ENCODE measurements at regions not wholly inside any gene's neighbourhood (a gene's known extent, or its start where the extent isn't known, plus 50 kb on each side); places are given as distances from the start of the nearest gene placed in this dataset.
A peak's percentile ranks its signal among the peaks of the same experiment; 100 is the strongest.

DNA sequence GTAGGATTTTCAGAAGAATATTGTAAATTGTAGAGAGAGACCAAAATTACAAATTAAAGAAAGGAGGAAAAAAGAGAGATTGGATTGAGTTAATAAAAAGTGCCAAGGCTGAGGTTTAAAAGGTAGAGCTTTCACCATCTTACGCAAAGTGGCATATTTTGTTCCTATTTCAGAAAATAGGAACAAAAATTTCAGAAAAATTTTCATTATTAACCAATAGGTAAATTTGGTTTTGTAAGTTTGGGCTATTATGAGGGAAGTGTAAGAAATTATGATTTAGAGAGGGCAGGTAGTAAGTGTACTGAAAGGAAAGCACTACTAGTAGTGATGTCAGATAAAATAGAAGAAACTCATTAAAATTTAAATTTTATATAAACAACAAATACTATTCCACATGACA is 479.7 kb downstream of the ACTRT1 start:
- no peak for DNase-seq
- H3K36me3 ChIP-seq (ENCODE audit: control insufficient read depth in 4 of 4, insufficient read depth in 4 of 4, low read length in 3 of 4) = no peaks in the 10 kb centered on the region
- H3K27ac ChIP-seq (ENCODE audit: insufficient read depth in 1 of 2, low read depth in 1 of 2, low read length in 2 of 2, poor library complexity in 1 of 2, severe bottlenecking in 2 of 2) = no peak overlapping the region
- H3K27me3 ChIP-seq (replicated peaks in 2 of 5; ENCODE audit: control insufficient read depth in 4 of 5, insufficient read depth in 5 of 5, low read length in 4 of 5) = no peaks in the 10 kb centered on the region
- peaks cover 0 to 5% (median under 1%) of the 10 kb centered on the region in 5 experiments for H3K9me3 ChIP-seq (ENCODE audit: control extremely low read depth in 1 of 5, control insufficient read depth in 4 of 5, insufficient read depth in 2 of 5, low read depth in 1 of 5, low read length in 4 of 5)
- no CpG with 5 or more reads among the region's 1 CpG for WGBS (ENCODE audit: insufficient coverage)
- CTCF ChIA-PET = no interaction called here
- POLR2A ChIA-PET = no interaction called here
- no peak overlapping the region for H3K4me3 ChIP-seq (ENCODE audit: control insufficient read depth in 1 of 7, extremely low read depth in 1 of 7, insufficient read depth in 4 of 7, low read depth in 2 of 7, low read length in 6 of 7)
- H3K4me1 ChIP-seq (ENCODE audit: control extremely low read depth in 1 of 4, control insufficient read depth in 4 of 4, insufficient read depth in 4 of 4, low read length in 3 of 4) = peaks cover 0 to 6% (median 6%) of the 10 kb centered on the region in 4 experiments

DNA sequence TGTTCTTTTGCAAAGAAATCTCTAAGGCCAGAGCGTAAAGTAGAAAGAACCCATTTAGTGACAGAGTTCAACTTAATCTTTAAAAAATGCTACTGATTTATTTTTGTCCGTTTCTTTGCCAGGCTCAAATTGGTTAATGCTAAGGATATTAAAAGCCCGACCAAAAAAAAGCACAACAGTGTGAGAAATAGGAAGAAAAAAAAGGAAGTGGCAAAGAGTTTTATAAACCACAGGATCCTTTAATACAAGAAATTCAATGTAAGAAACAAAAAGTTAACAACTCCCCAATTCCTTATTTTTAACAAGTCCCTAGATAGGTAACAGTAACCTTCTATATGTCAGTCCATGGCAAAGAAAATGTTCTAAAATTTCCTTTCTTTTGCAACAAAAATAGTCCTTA is 480.4 kb downstream of the ACTRT1 start:
- CTCF ChIA-PET = no interaction called here
- POLR2A ChIA-PET = no interaction called here
- H3K27me3 ChIP-seq (replicated peaks in 2 of 5; ENCODE audit: control insufficient read depth in 4 of 5, insufficient read depth in 5 of 5, low read length in 4 of 5) = no peaks in the 10 kb centered on the region
- no peak overlapping the region for H3K27ac ChIP-seq (ENCODE audit: insufficient read depth in 1 of 2, low read depth in 1 of 2, low read length in 2 of 2, poor library complexity in 1 of 2, severe bottlenecking in 2 of 2)
- no CpG with 5 or more reads among the region's 3 CpGs for WGBS (ENCODE audit: insufficient coverage)
- DNase-seq = peak in 2 of 3 donors; percentile 43 to 44
- no peaks in the 10 kb centered on the region for H3K36me3 ChIP-seq (ENCODE audit: control insufficient read depth in 4 of 4, insufficient read depth in 4 of 4, low read length in 3 of 4)
- H3K9me3 ChIP-seq (ENCODE audit: control extremely low read depth in 1 of 5, control insufficient read depth in 4 of 5, insufficient read depth in 2 of 5, low read depth in 1 of 5, low read length in 4 of 5) = peaks cover 0 to 3% (median 0%) of the 10 kb centered on the region in 5 experiments
- H3K4me1 ChIP-seq (ENCODE audit: control extremely low read depth in 1 of 4, control insufficient read depth in 4 of 4, insufficient read depth in 4 of 4, low read length in 3 of 4) = peaks cover 0 to 6% (median 6%) of the 10 kb centered on the region in 4 experiments
- no peak overlapping the region for H3K4me3 ChIP-seq (ENCODE audit: control insufficient read depth in 1 of 7, extremely low read depth in 1 of 7, insufficient read depth in 4 of 7, low read depth in 2 of 7, low read length in 6 of 7)

DNA sequence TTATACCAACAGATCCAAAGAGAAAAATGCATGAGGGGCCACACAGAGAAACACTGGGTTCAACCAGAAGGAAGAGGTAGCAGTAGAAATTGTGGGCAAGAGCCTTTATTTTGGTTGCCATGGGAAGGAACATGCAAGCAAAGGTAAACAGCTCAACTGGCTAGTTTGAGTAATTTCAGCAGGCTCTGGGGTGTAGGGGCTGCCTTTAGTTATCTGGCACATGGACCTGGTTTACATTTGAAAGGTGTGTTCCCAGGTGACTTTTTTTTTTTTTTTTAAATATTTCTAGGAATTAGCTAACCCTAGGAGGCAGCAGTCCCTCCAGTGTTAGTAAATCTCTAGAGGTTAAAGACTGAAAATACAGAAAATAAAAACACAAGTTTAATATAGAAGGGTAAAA is 481.9 kb downstream of the ACTRT1 start:
- Histone ChIP-seq H3K9me3 (ENCODE audit: control extremely low read depth in 1 of 5, control insufficient read depth in 4 of 5, insufficient read depth in 2 of 5, low read depth in 1 of 5, low read length in 4 of 5) (peaks cover 0 to 3% (median 0%) of the 10 kb centered on the region in 5 experiments), H3K4me1 (ENCODE audit: control extremely low read depth in 1 of 4, control insufficient read depth in 4 of 4, insufficient read depth in 4 of 4, low read length in 3 of 4) (peaks cover 0 to 6% (median 6%) of the 10 kb centered on the region in 4 experiments), H3K4me3 (ENCODE audit: control insufficient read depth in 1 of 7, extremely low read depth in 1 of 7, insufficient read depth in 4 of 7, low read depth in 2 of 7, low read length in 6 of 7) (no peak overlapping the region), H3K36me3 (ENCODE audit: control insufficient read depth in 4 of 4, insufficient read depth in 4 of 4, low read length in 3 of 4) (no peaks in the 10 kb centered on the region), H3K27ac (ENCODE audit: insufficient read depth in 1 of 2, low read depth in 1 of 2, low read length in 2 of 2, poor library complexity in 1 of 2, severe bottlenecking in 2 of 2) (no peak overlapping the region), H3K27me3 (replicated peaks in 2 of 5; ENCODE audit: control insufficient read depth in 4 of 5, insufficient read depth in 5 of 5, low read length in 4 of 5) (no peaks in the 10 kb centered on the region)
- ChIA-PET CTCF (no interaction called here), POLR2A (no interaction called here)
- DNase-seq = peak in 2 of 3 donors; percentile 7 to 18

DNA sequence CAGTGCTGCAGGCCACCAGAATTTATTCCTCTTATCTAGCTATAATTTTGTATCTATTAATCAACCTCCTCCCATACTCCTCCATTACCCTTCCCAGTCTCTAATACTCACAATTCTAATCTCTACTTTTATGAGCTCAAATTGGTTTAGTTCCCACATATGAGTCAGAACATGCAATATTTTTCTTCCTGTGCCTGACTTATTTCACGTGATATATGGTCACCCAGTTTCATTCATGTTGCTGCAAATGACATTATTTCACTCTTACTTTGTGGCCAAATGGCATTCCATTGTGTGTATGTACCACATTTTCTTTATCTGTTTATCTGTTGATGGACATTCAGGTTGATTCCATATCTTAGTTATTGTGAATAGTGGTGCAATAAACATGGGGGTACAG is 483.5 kb downstream of the ACTRT1 start:
- Histone ChIP-seq H3K9me3 (ENCODE audit: control extremely low read depth in 1 of 5, control insufficient read depth in 4 of 5, insufficient read depth in 2 of 5, low read depth in 1 of 5, low read length in 4 of 5) (no peaks in the 10 kb centered on the region), H3K36me3 (ENCODE audit: control insufficient read depth in 4 of 4, insufficient read depth in 4 of 4, low read length in 3 of 4) (no peaks in the 10 kb centered on the region), H3K27me3 (replicated peaks in 2 of 5; ENCODE audit: control insufficient read depth in 4 of 5, insufficient read depth in 5 of 5, low read length in 4 of 5) (no peaks in the 10 kb centered on the region), H3K27ac (ENCODE audit: insufficient read depth in 1 of 2, low read depth in 1 of 2, low read length in 2 of 2, poor library complexity in 1 of 2, severe bottlenecking in 2 of 2) (no peak overlapping the region), H3K4me1 (ENCODE audit: control extremely low read depth in 1 of 4, control insufficient read depth in 4 of 4, insufficient read depth in 4 of 4, low read length in 3 of 4) (peaks cover 0 to 6% (median 6%) of the 10 kb centered on the region in 4 experiments), H3K4me3 (ENCODE audit: control insufficient read depth in 1 of 7, extremely low read depth in 1 of 7, insufficient read depth in 4 of 7, low read depth in 2 of 7, low read length in 6 of 7) (no peak overlapping the region)
- WGBS (ENCODE audit: insufficient coverage) = no CpG with 5 or more reads among the region's 1 CpG
- CTCF ChIA-PET = no interaction called here
- DNase-seq = no peak
- POLR2A ChIA-PET = no interaction called here

DNA sequence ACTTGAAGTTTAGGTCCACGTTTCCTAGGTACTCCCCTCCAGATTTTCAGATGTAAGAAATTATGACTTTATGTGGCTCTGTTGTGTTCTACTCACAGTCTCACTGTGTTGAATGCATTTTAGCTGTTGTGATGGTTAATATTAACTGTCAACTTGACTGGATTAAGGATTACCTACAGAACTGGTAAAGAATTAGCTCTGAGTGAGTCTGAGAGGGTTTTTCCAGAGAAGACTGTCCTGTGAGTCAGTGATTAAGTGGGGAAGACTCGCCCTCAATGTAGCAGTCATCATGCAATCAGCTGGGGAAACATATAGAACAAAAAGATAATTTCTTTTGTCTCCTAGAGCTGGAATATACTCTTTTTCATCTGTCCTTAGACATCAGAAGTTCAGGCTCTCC is 493.4 kb downstream of the ACTRT1 start:
- no peak for DNase-seq
- WGBS (ENCODE audit: insufficient coverage) = 60% methylated on average over 1 of the region's 2 CpGs
- no peak overlapping the region for H3K27ac ChIP-seq (ENCODE audit: insufficient read depth in 1 of 2, low read depth in 1 of 2, low read length in 2 of 2, poor library complexity in 1 of 2, severe bottlenecking in 2 of 2)
- no peak overlapping the region for H3K4me3 ChIP-seq (ENCODE audit: control insufficient read depth in 1 of 7, extremely low read depth in 1 of 7, insufficient read depth in 4 of 7, low read depth in 2 of 7, low read length in 6 of 7)
- POLR2A ChIA-PET = no interaction called here
- no peaks in the 10 kb centered on the region for H3K27me3 ChIP-seq (replicated peaks in 2 of 5; ENCODE audit: control insufficient read depth in 4 of 5, insufficient read depth in 5 of 5, low read length in 4 of 5)
- H3K9me3 ChIP-seq (ENCODE audit: control extremely low read depth in 1 of 5, control insufficient read depth in 4 of 5, insufficient read depth in 2 of 5, low read depth in 1 of 5, low read length in 4 of 5) = peaks cover 0 to 1% (median 0%) of the 10 kb centered on the region in 5 experiments
- H3K36me3 ChIP-seq (ENCODE audit: control insufficient read depth in 4 of 4, insufficient read depth in 4 of 4, low read length in 3 of 4) = no peaks in the 10 kb centered on the region
- peaks cover 0 to 2% (median 0%) of the 10 kb centered on the region in 4 experiments for H3K4me1 ChIP-seq (ENCODE audit: control extremely low read depth in 1 of 4, control insufficient read depth in 4 of 4, insufficient read depth in 4 of 4, low read length in 3 of 4)
- CTCF ChIA-PET = no interaction called here

DNA sequence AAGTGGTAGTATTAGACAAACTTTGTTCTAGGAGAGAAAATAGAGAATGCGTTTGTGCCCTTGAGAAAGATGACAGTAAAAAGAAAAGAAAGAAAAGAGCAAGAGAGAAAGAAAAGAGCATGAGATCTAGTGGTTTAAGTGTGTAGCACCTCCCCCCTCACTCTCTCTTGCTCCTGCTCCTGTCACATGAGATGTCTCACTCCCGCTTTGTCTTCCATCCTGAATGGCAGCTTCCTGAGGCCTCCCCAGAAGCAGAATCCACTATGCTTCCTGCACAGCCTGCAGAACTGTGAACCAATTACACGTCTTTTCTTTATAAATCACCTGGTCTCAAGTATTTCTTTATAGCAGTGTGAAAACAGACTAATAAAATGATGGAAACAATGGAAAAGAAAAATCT is 499.6 kb downstream of the ACTRT1 start:
- Histone ChIP-seq H3K27me3 (replicated peaks in 2 of 5; ENCODE audit: control insufficient read depth in 4 of 5, insufficient read depth in 5 of 5, low read length in 4 of 5) (no peaks in the 10 kb centered on the region), H3K4me3 (ENCODE audit: control insufficient read depth in 1 of 7, extremely low read depth in 1 of 7, insufficient read depth in 4 of 7, low read depth in 2 of 7, low read length in 6 of 7) (no peak overlapping the region), H3K4me1 (ENCODE audit: control extremely low read depth in 1 of 4, control insufficient read depth in 4 of 4, insufficient read depth in 4 of 4, low read length in 3 of 4) (peaks cover 0 to 2% (median 0%) of the 10 kb centered on the region in 4 experiments), H3K9me3 (ENCODE audit: control extremely low read depth in 1 of 5, control insufficient read depth in 4 of 5, insufficient read depth in 2 of 5, low read depth in 1 of 5, low read length in 4 of 5) (no peaks in the 10 kb centered on the region), H3K36me3 (ENCODE audit: control insufficient read depth in 4 of 4, insufficient read depth in 4 of 4, low read length in 3 of 4) (no peaks in the 10 kb centered on the region), H3K27ac (ENCODE audit: insufficient read depth in 1 of 2, low read depth in 1 of 2, low read length in 2 of 2, poor library complexity in 1 of 2, severe bottlenecking in 2 of 2) (no peak overlapping the region)
- ChIA-PET CTCF (no interaction called here), POLR2A (no interaction called here)
- 62% methylated on average over 2 of the region's 3 CpGs for WGBS (ENCODE audit: insufficient coverage)
- no peak for DNase-seq

DNA sequence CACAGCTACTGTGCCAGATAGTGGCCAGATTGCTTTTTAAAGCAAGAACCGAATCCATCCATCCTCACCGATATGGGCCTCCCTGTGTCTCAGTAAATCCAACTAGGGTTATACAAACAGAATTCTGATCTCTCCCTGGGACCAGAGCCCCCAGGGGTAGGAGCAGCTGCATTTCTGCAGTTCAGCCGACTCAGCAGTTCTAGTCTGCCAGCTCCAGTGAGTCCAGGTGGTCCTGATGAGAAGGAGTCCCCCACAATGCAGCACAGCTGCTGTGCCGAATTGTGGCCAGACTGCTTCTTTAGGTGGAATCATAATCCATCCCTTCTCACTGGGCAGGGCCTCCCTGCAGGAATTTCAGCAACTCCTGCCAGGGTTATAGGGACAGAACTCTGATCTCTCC is 532.9 kb downstream of the ACTRT1 start:
- Histone ChIP-seq H3K4me3 (ENCODE audit: control insufficient read depth in 1 of 7, extremely low read depth in 1 of 7, insufficient read depth in 4 of 7, low read depth in 2 of 7, low read length in 6 of 7) (no peak overlapping the region), H3K27me3 (replicated peaks in 2 of 5; ENCODE audit: control insufficient read depth in 4 of 5, insufficient read depth in 5 of 5, low read length in 4 of 5) (no peaks in the 10 kb centered on the region), H3K27ac (ENCODE audit: insufficient read depth in 1 of 2, low read depth in 1 of 2, low read length in 2 of 2, poor library complexity in 1 of 2, severe bottlenecking in 2 of 2) (no peak overlapping the region), H3K36me3 (ENCODE audit: control insufficient read depth in 4 of 4, insufficient read depth in 4 of 4, low read length in 3 of 4) (no peaks in the 10 kb centered on the region), H3K9me3 (ENCODE audit: control extremely low read depth in 1 of 5, control insufficient read depth in 4 of 5, insufficient read depth in 2 of 5, low read depth in 1 of 5, low read length in 4 of 5) (no peaks in the 10 kb centered on the region), H3K4me1 (ENCODE audit: control extremely low read depth in 1 of 4, control insufficient read depth in 4 of 4, insufficient read depth in 4 of 4, low read length in 3 of 4) (no peaks in the 10 kb centered on the region)
- 98% methylated on average over 4 of the region's 4 CpGs for WGBS (ENCODE audit: insufficient coverage)
- ChIA-PET POLR2A (no interaction called here), CTCF (no interaction called here)
- no peak for DNase-seq
